ENCODE measurements at regions not wholly inside any gene's neighbourhood (a gene's known extent, or its start where the extent isn't known, plus 50 kb on each side); places are given as distances from the start of the nearest gene placed in this dataset.

DNA sequence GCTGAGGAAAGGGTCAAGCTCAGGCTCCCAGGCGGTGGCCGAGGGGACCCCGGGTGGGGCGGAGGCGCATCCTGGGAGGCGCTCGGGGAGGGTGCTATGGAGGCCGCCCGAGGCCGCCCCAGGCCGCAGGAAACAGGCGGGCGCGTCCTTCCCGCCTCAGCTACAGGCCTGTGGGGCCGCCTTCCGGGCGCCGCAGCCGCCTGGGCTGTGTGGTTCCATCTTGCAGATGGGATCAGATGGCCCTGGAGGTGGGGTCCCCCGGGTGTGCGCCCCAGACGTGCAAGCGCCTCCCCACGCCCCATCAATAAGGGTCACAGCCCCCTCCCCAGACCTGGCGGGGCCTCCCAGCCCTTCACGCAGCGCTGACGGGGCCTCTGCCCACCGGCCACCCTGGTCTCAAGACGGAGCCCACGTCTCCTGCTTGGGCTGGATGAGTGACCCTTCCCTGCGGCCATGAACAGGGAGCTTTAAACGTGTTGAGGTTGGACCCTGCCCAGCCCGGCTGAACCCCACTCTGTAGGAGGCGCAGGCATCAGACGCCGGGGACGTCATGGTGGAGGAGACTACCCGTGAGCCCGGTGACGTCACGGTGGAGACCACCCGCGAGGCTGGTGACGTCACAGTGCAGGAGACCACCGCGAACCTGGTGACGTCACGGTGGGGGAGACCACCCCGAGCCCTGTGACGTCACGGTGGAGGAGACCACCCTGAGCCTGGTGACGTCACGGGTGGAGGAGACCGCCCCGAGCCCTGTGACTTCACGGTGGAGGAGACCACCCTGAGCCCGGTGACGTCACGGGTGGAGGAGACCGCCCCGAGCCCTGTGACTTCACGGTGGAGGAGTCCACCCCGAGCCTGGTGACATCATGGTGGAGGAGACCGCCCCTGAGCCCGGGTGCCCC is 267.0 kb downstream of the DLL1 start:
- TF ChIP-seq, protein P1, sequence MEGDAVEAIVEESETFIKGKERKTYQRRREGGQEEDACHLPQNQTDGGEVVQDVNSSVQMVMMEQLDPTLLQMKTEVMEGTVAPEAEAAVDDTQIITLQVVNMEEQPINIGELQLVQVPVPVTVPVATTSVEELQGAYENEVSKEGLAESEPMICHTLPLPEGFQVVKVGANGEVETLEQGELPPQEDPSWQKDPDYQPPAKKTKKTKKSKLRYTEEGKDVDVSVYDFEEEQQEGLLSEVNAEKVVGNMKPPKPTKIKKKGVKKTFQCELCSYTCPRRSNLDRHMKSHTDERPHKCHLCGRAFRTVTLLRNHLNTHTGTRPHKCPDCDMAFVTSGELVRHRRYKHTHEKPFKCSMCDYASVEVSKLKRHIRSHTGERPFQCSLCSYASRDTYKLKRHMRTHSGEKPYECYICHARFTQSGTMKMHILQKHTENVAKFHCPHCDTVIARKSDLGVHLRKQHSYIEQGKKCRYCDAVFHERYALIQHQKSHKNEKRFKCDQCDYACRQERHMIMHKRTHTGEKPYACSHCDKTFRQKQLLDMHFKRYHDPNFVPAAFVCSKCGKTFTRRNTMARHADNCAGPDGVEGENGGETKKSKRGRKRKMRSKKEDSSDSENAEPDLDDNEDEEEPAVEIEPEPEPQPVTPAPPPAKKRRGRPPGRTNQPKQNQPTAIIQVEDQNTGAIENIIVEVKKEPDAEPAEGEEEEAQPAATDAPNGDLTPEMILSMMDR (IDR thresholded peaks at IDR 0.05; ENCODE audit: borderline replicate concordance, extremely low read depth, low read length, poor library complexity, severe bottlenecking) = no peak
- no peak for TF ChIP-seq EZH2 (IDR thresholded peaks at IDR 0.05; ENCODE audit: borderline replicate concordance, low read depth, low read length, severe bottlenecking)

Data from DND-41 (cell line).